Heart right ventricle (tissue), 16 donors: ENCODE measurements at regions not wholly inside any gene's neighbourhood (a gene's known extent, or its start where the extent isn't known, plus 50 kb on each side); places are given as distances from the start of the nearest gene placed in this dataset.
"Not testable (repeated sequence)": the region's sequence is repeated elsewhere in the genome, so short reads cannot be mapped to it uniquely, and the experiment has no call there.

Source experiments
- ATAC-seq, 8 donors: fragments of 200-7000 bp; cut with Tn5 transposase; one replicate each; pipeline ENCODE4 v1.9.1; 2020; ENCODE audit warnings: mild to moderate bottlenecking in 8 of 8, moderate library complexity in 8 of 8, moderate number of reproducible peaks in 1 of 8
- DNase-seq, 2 donors: peaks; one replicate each; pipeline ENCODE4 v3.0.0-alpha.2; 2020
- H3K27ac ChIP-seq, 10 donors: fragments of 200-600 bp; sonication (generic) in 2 of 10; one replicate each; pipeline versions ENCODE4 v1.5.0 to v1.8.0; 2020 to 2022; ENCODE audit warnings: mild to moderate bottlenecking in 3 of 10
- H3K27me3 ChIP-seq, 7 donors: fragments of 200-600 bp; one replicate each; pipeline ENCODE4 v1.8.0; 2021 to 2022; ENCODE audit warnings: mild to moderate bottlenecking in 2 of 7
- H3K36me3 ChIP-seq, 9 donors: fragments of 200-600 bp; sonication (generic) in 1 of 9; one replicate each; pipeline versions ENCODE4 v1.5.0 to v1.8.0; 2020 to 2022; ENCODE audit warnings: mild to moderate bottlenecking in 2 of 9
- H3K4me1 ChIP-seq, 9 donors: fragments of 200-600 bp; sonication (generic) in 1 of 9; one replicate each; pipeline versions ENCODE4 v1.5.0 to v1.8.0; 2020 to 2022; ENCODE audit warnings: mild to moderate bottlenecking in 4 of 9
- H3K4me3 ChIP-seq, 10 donors: fragments of 200-600 bp; sonication (generic) in 2 of 10; one replicate each; pipeline versions ENCODE4 v1.5.0 to v1.8.0; 2020 to 2022; ENCODE audit warnings: mild to moderate bottlenecking in 7 of 10, moderate library complexity in 2 of 10
- H3K9me3 ChIP-seq, 11 donors: fragments of 200-600 bp in 10 of 11; sonication (generic) in 2 of 11; one replicate each; pipeline versions ENCODE4 v1.5.0 to v1.8.0; 2013 to 2022; ENCODE audit warnings: mild to moderate bottlenecking in 2 of 11, control low read depth in 1 of 11, moderate library complexity in 1 of 11
- CTCF ChIP-seq, 9 donors: fragments of 200-600 bp; sonication (generic) in 2 of 9; IDR thresholded peaks; one replicate each; pipeline versions ENCODE4 v1.5.0 to v1.8.0; 2021 to 2022; ENCODE audit warnings: antibody characterized with exemption in 9 of 9, mild to moderate bottlenecking in 5 of 9, moderate library complexity in 1 of 9
- WGBS, 2 donors: extraction: QIAGEN DNeasy Blood & Tissue Kit; methylation state at CpG; one replicate each; pipeline ENCODE4 v1.1.7; 2013; ENCODE audit warnings: inconsistent platforms in 1 of 2; 5-methylcytosine and 5-hydroxymethylcytosine counted together
- intact Hi-C, 10 donors: fragments of 100-400 bp; cut with DNase I; formaldehyde crosslinking; loops; one replicate each; pipeline versions ENCODE4 v1.11.1 to v1.14.2; 2022
- donor health status: Arrhythmogenic right ventricular cardiomyopathy.
- donor health status: ischemic (EF 13 %, LVEDD 7.1; RV severe dilation, severe dysfunction).
- donor health status: healthy with polysubstance abuse.
- donor health status: DM: no; HTN: yes; CAD: no.
- donor health status: DM: no; HTN: no; CAD: no.
- donor health status: ischemic (EF 25% LVEDD 6.9; RV normal size, moderate dysfunction).
- donor health status: ischemic (EF 25% LVEDD 5.7; RV mildly dilated, moderate dysfunction).
- donor health status: healthy.
- donor health status: DM: yes; HTN: yes; CAD: no.
- donor health status: Ischemic cardiomyopathy.
- donor health status: ischemic (EF 35%, LVEDD 5.7; RV mildly dilated, moderate dysfunction).
- donor health status: nonischemic (EF 11% LVEDD 7.7; RV severe dilation, severe dysfunction).
- donor health status: DM: yes; HTN: yes; CAD: no.
- donor health status: PGD.
- donor health status: ischemic (EF 29% LVEDD 5.4; RV normal size, mild dysfunction).
- donor health status: nonischemic (EF 23%, LVEDD 6.1; RV moderate dilation, normal function).

DNA sequence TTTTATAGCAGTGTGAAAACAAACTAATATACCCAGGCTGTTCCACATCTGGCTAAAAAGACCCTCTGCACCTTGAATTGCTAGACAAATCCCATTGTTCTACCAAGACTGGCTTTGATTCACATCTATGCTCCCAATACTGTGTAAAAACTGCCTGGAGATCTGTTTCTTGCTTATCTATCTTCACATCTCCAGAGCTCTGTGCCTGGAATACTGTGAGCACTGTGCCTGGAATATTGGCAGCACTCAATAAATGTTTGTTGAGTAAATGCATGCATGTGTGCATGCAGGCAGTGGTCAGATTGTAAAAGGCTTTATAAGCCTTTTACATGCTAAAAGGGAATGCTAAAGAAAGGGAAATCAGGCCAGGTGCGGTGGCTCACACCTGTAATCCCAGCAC is 75.5 kb upstream of the APP start:
- Histone ChIP-seq H3K36me3 (no peaks in the 10 kb centered on the region), H3K27me3 (no peaks in the 10 kb centered on the region), H3K4me1 (no peaks in the 10 kb centered on the region), H3K4me3 (no peak overlapping the region), H3K9me3 (no peaks in the 10 kb centered on the region), H3K27ac (no peak overlapping the region)
- TF ChIP-seq CTCF (IDR thresholded peaks at IDR 0.05), result no peak
- DNase-seq, result no peak
- WGBS, 2 donors, result 91 to 100% methylated on average over 1 of the region's 1 CpG
- ATAC-seq, result no peak
- intact Hi-C loops, result no loop called here

DNA sequence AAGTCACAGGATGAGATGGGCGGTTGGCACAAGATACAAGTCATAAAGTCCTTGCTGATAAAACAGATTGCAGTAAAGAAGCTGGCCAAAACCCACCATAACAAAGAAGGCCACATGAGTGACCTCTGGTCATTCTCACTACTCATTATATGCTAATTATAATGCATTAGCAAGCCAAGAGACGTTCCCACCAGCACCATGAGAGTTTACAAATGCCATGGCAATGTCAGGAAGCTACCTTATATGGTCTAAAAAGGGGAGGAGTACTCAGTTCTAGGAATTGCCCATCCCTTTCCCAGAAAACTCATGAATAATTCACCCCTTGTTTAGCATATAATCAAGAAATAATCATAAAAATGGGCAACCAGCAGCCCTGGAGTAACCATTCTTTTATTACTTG is 74.9 kb upstream of the APP start:
- Histone ChIP-seq H3K4me1 (no peaks in the 10 kb centered on the region), H3K27ac (no peak overlapping the region), H3K36me3 (no peaks in the 10 kb centered on the region), H3K9me3 (no peaks in the 10 kb centered on the region), H3K4me3 (no peak overlapping the region), H3K27me3 (no peaks in the 10 kb centered on the region)
- DNase-seq, result no peak
- no peak for TF ChIP-seq CTCF (IDR thresholded peaks at IDR 0.05)
- WGBS, 2 donors, result 74 to 80% methylated on average over 2 of the region's 2 CpGs
- ATAC-seq, result no peak
- intact Hi-C loops, result no loop called here

DNA sequence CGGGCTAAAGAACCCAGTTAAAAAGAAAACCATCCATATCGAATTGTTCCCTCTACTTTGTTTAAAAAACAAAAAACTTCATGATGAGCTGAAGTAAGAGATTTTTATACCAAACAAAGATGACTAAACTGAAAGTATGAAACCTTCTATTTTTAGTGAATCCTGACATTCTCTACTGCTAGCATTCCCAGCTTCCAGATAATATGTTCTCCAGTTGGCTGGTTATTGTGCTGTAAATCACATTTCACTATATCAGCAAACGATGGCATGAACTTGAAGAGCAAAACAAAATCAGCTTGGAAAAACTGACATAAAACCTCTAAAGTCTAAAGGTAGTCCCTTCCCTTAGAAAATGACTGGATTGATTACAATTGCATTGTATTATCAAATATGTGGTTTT is 68.1 kb upstream of the APP start:
- 60 to 78% methylated on average over 3 of the region's 3 CpGs for WGBS, 2 donors
- no peaks in the 10 kb centered on the region for H3K9me3 ChIP-seq
- no peaks in the 10 kb centered on the region for H3K36me3 ChIP-seq
- intact Hi-C loops, result no loop called here
- no peak overlapping the region for H3K27ac ChIP-seq
- H3K4me3 ChIP-seq, result no peak overlapping the region
- DNase-seq (no peak), ATAC-seq (no peak)
- TF ChIP-seq CTCF (IDR thresholded peaks at IDR 0.05), result no peak
- no peaks in the 10 kb centered on the region for H3K27me3 ChIP-seq
- H3K4me1 ChIP-seq, result peaks cover 0 to 5% (median 0%) of the 10 kb centered on the region in 9 donors

GRCh38 chr21:26236281-26236680 is 65.7 kb upstream of the APP start:
- no peak for ATAC-seq
- 80 to 84% methylated on average over 4 of the region's 4 CpGs for WGBS, 2 donors
- H3K27ac ChIP-seq, result no peak overlapping the region
- no peaks in the 10 kb centered on the region for H3K36me3 ChIP-seq
- no peak overlapping the region for H3K4me3 ChIP-seq
- H3K9me3 ChIP-seq, result no peaks in the 10 kb centered on the region
- no peak for TF ChIP-seq CTCF (IDR thresholded peaks at IDR 0.05)
- intact Hi-C loops, result no loop called here
- H3K27me3 ChIP-seq, result no peaks in the 10 kb centered on the region
- no peak for DNase-seq
- peaks cover 0 to 5% (median 0%) of the 10 kb centered on the region in 9 donors for H3K4me1 ChIP-seq

DNA sequence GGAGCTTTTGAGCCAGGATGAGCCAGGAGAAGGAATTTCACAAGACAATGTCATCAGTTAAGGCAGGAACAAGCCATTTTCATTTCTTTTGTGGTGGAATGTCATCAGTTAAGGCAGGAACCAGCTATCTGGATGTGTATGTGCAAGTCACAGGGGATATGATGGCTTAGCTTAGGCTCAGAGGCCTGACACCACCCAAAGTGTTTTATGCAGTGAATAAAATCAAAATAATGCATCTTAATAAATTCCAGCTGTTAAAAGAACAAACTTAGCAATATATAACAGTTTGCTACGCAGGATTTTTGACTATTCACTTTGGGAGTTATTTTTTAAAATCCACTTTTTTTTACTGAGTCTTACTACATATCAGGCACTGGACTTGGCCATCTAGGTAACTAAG is 62.7 kb upstream of the APP start:
- H3K27ac ChIP-seq, H3K4me3 ChIP-seq, DNase-seq, H3K4me1 ChIP-seq, H3K27me3 ChIP-seq, ATAC-seq, H3K36me3 ChIP-seq, H3K9me3 ChIP-seq, intact Hi-C loops: not testable (repeated sequence)
- 94 to 98% methylated on average over 1 of the region's 1 CpG for WGBS, 2 donors

DNA sequence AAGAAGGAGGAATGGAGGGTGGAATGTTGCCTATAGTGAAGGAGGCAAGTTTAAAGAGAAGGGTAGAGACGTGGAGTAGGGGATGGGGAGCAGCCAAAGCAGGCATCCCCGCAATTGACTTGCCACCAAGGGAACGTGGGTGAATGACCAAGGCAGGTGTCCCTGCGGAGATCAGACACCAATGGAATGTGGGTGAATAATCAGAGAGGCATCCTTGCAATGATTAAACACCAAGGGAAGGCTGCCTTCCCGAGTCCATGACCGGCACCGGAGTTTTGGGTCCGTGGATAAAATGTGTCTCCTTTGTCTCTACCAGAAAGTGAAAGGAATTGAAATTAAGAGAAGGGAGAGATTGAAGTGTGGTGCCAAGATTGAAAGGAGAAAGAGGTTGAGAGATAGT is 61.9 kb upstream of the APP start:
- H3K27me3 ChIP-seq, intact Hi-C loops, ATAC-seq, H3K27ac ChIP-seq, H3K4me3 ChIP-seq, H3K36me3 ChIP-seq, H3K4me1 ChIP-seq, H3K9me3 ChIP-seq, DNase-seq: not testable (repeated sequence)
- WGBS, 2 donors, result 90 to 95% methylated on average over 8 of the region's 8 CpGs
